H9 (cell line): ENCODE measurements at regions not wholly inside any gene's neighbourhood (a gene's known extent, or its start where the extent isn't known, plus 50 kb on each side); places are given as distances from the start of the nearest gene placed in this dataset.

Source experiments
- DNase-seq: peaks from one replicate; pipeline ENCODE4 v3.0.0-alpha.2; 2017
- H2AFZ ChIP-seq: one replicate; pipeline ENCODE4 v1.6.1; 2013; ENCODE audit warnings: mild to moderate bottlenecking, low read length, control low read depth, moderate library complexity
- H2AK5ac ChIP-seq: 2 replicates; pipeline ENCODE4 v1.6.1; 2013; ENCODE audit warnings: low read length, control low read depth, mixed read lengths; ENCODE audit not compliant: insufficient read length
- H2BK120ac ChIP-seq: one replicate; pipeline ENCODE4 v1.6.1; 2013; ENCODE audit warnings: low read depth, mild to moderate bottlenecking, low read length, control low read depth, inconsistent platforms; ENCODE audit not compliant: poor library complexity, severe bottlenecking
- H2BK12ac ChIP-seq: 2 replicates; pipeline ENCODE4 v1.6.1; 2013; ENCODE audit warnings: low read length, control low read depth, mixed read lengths, low read depth; ENCODE audit not compliant: insufficient read length
- H2BK15ac ChIP-seq: 2 replicates; pipeline ENCODE4 v1.6.1; 2013; ENCODE audit warnings: low read depth, low read length, control low read depth
- H2BK20ac ChIP-seq: one replicate; pipeline ENCODE4 v1.6.1; 2013; ENCODE audit warnings: low read depth, mild to moderate bottlenecking, low read length, control low read depth, inconsistent platforms; ENCODE audit not compliant: poor library complexity, severe bottlenecking
- H2BK5ac ChIP-seq: 2 replicates; pipeline ENCODE4 v1.6.1; 2013; ENCODE audit warnings: low read length, control low read depth, mixed read lengths; ENCODE audit not compliant: insufficient read length
- H3K14ac ChIP-seq: 2 replicates; pipeline ENCODE4 v1.6.1; 2013; ENCODE audit warnings: low read length, control low read depth; ENCODE audit not compliant: insufficient read depth
- H3K18ac ChIP-seq: 2 replicates; pipeline ENCODE4 v1.6.1; 2013; ENCODE audit warnings: low read depth, mild to moderate bottlenecking, mixed read lengths, low read length, control low read depth; ENCODE audit not compliant: insufficient read length
- H3K23ac ChIP-seq: 2 replicates; pipeline ENCODE4 v1.6.1; 2013; ENCODE audit warnings: low read length, control low read depth, mixed read lengths, low read depth; ENCODE audit not compliant: insufficient read length
- H3K23me2 ChIP-seq: 2 replicates; pipeline ENCODE4 v1.6.1; 2013; ENCODE audit warnings: low read depth, mild to moderate bottlenecking, mixed read lengths, low read length, control low read depth; ENCODE audit not compliant: insufficient read length, poor library complexity, severe bottlenecking
- H3K27ac ChIP-seq: 2 replicates; pipeline ENCODE4 v1.5.1; 2013; ENCODE audit warnings: low read length, control low read depth, mixed read lengths, low read depth; ENCODE audit not compliant: insufficient read length
- H3K27me3 ChIP-seq: 2 replicates; pipeline ENCODE4 v1.6.1; 2013; ENCODE audit warnings: low read length, control low read depth, inconsistent platforms; ENCODE audit not compliant: insufficient read depth
- H3K4ac ChIP-seq: 2 replicates; pipeline ENCODE4 v1.6.1; 2013; ENCODE audit warnings: low read depth, mild to moderate bottlenecking, control low read depth, inconsistent platforms, low read length, moderate library complexity
- H3K4me1 ChIP-seq: 2 replicates; pipeline ENCODE4 v1.6.1; 2013; ENCODE audit warnings: low read length, control low read depth, inconsistent platforms; ENCODE audit not compliant: insufficient read depth
- H3K4me2 ChIP-seq: 2 replicates; pipeline ENCODE4 v1.6.1; 2013; ENCODE audit warnings: low read length, control low read depth, mixed read lengths; ENCODE audit not compliant: insufficient read length, insufficient read depth
- H3K56ac ChIP-seq: 2 replicates; pipeline ENCODE4 v1.6.1; 2013; ENCODE audit warnings: low read depth, mild to moderate bottlenecking, mixed read lengths, low read length, control low read depth; ENCODE audit not compliant: insufficient read length
- H3K79me1 ChIP-seq: 2 replicates; pipeline ENCODE4 v1.6.1; 2013; ENCODE audit warnings: low read depth, mild to moderate bottlenecking, moderate library complexity, low read length, control low read depth, inconsistent platforms; ENCODE audit not compliant: insufficient read depth, poor library complexity, severe bottlenecking
- H3K79me2 ChIP-seq: 2 replicates; pipeline ENCODE4 v1.6.1; 2013; ENCODE audit warnings: low read length, control low read depth, inconsistent platforms; ENCODE audit not compliant: insufficient read depth
- H3K9ac ChIP-seq: 2 replicates; pipeline ENCODE4 v1.6.1; 2013; ENCODE audit warnings: low read length, control low read depth, mixed read lengths; ENCODE audit not compliant: insufficient read length; ENCODE audit errors: extremely low read depth
- H3K9me3 ChIP-seq: one replicate; pipeline ENCODE4 v1.6.1; 2013; ENCODE audit warnings: low read depth, low read length, inconsistent platforms; ENCODE audit not compliant: control insufficient read depth
- H3T11ph ChIP-seq: one replicate; pipeline ENCODE4 v1.6.1; 2013; ENCODE audit warnings: mild to moderate bottlenecking, low read length, control low read depth, inconsistent platforms
- H4K20me1 ChIP-seq: one replicate; pipeline ENCODE4 v1.6.1; 2013; ENCODE audit not compliant: control insufficient read depth, insufficient read length, insufficient read depth
- H4K5ac ChIP-seq: 2 replicates; pipeline ENCODE4 v1.6.1; 2013; ENCODE audit warnings: low read depth, mild to moderate bottlenecking, mixed read lengths, low read length, control low read depth; ENCODE audit not compliant: insufficient read length
- H4K8ac ChIP-seq: replicated peaks from 2 replicates; pipeline ENCODE4 v1.6.1; 2013; ENCODE audit warnings: low read length, control low read depth, mixed read lengths, low read depth; ENCODE audit not compliant: insufficient read length
- H4K91ac ChIP-seq: 2 replicates; pipeline ENCODE4 v1.6.1; 2013; ENCODE audit warnings: low read depth, mild to moderate bottlenecking, moderate library complexity, mixed read lengths, low read length, control low read depth; ENCODE audit not compliant: insufficient read length
- H3K27ac Mint-ChIP-seq, 3 experiments: 2 replicates in 2 of 3; 3 replicates in 1 of 3; pipeline ENCODE4 v1.8.0; 2020 to 2021; ENCODE audit warnings: mixed read lengths in 3 of 3, mild to moderate bottlenecking in 1 of 3, moderate library complexity in 1 of 3
- H3K27me3 Mint-ChIP-seq: 2 replicates; pipeline ENCODE4 v1.8.0; 2021; ENCODE audit warnings: low read depth, mild to moderate bottlenecking, moderate library complexity, mixed read lengths
- H3K36me3 Mint-ChIP-seq, 3 experiments: 2 replicates in 2 of 3; 3 replicates in 1 of 3; pipeline ENCODE4 v1.8.0; 2020 to 2021; ENCODE audit warnings: low read depth in 3 of 3, mixed read lengths in 3 of 3; ENCODE audit not compliant: insufficient read depth in 1 of 3
- H3K4me1 Mint-ChIP-seq, 2 experiments: 2 replicates each; pipeline ENCODE4 v1.8.0; 2020; ENCODE audit warnings: mixed read lengths in 2 of 2
- H3K4me3 Mint-ChIP-seq, 2 experiments: 2 replicates in 1 of 2; 3 replicates in 1 of 2; pipeline ENCODE4 v1.8.0; 2020 to 2021; ENCODE audit warnings: mild to moderate bottlenecking in 2 of 2, mixed read lengths in 2 of 2, moderate library complexity in 1 of 2
- H3K9me3 Mint-ChIP-seq, 2 experiments: 2 replicates in 1 of 2; 3 replicates in 1 of 2; pipeline ENCODE4 v1.8.0; 2020; ENCODE audit warnings: mild to moderate bottlenecking in 2 of 2, mixed read lengths in 2 of 2, moderate library complexity in 1 of 2
- WGBS: extraction: QIAGEN DNeasy Blood & Tissue Kit; methylation state at CpG from one replicate; pipeline ENCODE4 v1.1.7; 2013; ENCODE audit warnings: missing lambda C conversion rate, low lambda C conversion rate, mixed read lengths; ENCODE audit not compliant: insufficient read length; ENCODE audit errors: extremely low coverage; 5-methylcytosine and 5-hydroxymethylcytosine counted together
- TF ChIP-seq, protein P1 (sequence below): fragments of 200-600 bp; sonication (generic); conservative IDR thresholded peaks from 3 replicates; pipeline ENCODE4 v1.8.0; 2021; ENCODE audit warnings: antibody characterized with exemption, mild to moderate bottlenecking

DNA sequence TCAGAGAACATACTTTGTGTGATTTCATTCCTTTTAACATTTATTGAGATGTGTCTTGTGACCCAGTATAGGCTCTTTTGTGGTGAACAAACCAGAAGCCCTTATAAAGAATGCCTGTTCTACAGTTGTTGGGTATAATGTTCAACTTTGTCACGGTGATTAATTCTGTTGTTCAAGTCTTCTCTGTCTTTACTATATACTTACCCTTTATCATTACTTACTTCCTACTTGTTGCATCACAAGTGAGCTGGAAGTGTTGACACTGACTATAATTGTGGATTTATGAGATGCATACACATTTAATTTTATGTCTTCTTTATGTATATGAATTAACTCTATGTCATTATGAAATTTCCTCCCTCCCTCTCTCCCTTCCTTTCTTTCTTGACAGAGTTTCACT, 59.7 kb upstream of the TBL1XR1 start:
- Histone ChIP-seq H3K27me3 (no peaks in the 10 kb centered on the region), H3K23ac (no peak overlapping the region), H3K9ac (no peak overlapping the region), H3K27ac (no peak overlapping the region), H4K91ac (no peak overlapping the region), H3T11ph (no peak overlapping the region), H2BK15ac (no peak overlapping the region), H3K79me2 (no peaks in the 10 kb centered on the region), H3K23me2 (no peaks in the 10 kb centered on the region), H3K79me1 (no peaks in the 10 kb centered on the region), H3K18ac (no peak overlapping the region), H3K4me2 (no peak overlapping the region), H2AK5ac (no peak overlapping the region), H4K20me1 (no peaks in the 10 kb centered on the region), H2BK5ac (no peak overlapping the region), H3K4me1 (no peaks in the 10 kb centered on the region), H3K9me3 (no peaks in the 10 kb centered on the region), H2BK12ac (no peak overlapping the region), H3K14ac (no peak overlapping the region), H2BK20ac (no peak overlapping the region), H3K4ac (no peak overlapping the region), H4K5ac (no peak overlapping the region), H2AFZ (no peak overlapping the region), H2BK120ac (no peak overlapping the region), H4K8ac (no peak overlapping the region), H3K56ac (no peak overlapping the region)
- no peak for DNase-seq
- H3K27me3 Mint-ChIP-seq = no peaks in the 10 kb centered on the region
- H3K36me3 Mint-ChIP-seq = no peaks in the 10 kb centered on the region
- H3K4me1 Mint-ChIP-seq = no peaks in the 10 kb centered on the region
- no CpG with 5 or more reads among the region's 1 CpG for WGBS
- peak overlapping the region in 1 of 3 experiments; percentile 42; a peak in 1 of 7 replicates for H3K27ac Mint-ChIP-seq
- TF ChIP-seq, protein P1, sequence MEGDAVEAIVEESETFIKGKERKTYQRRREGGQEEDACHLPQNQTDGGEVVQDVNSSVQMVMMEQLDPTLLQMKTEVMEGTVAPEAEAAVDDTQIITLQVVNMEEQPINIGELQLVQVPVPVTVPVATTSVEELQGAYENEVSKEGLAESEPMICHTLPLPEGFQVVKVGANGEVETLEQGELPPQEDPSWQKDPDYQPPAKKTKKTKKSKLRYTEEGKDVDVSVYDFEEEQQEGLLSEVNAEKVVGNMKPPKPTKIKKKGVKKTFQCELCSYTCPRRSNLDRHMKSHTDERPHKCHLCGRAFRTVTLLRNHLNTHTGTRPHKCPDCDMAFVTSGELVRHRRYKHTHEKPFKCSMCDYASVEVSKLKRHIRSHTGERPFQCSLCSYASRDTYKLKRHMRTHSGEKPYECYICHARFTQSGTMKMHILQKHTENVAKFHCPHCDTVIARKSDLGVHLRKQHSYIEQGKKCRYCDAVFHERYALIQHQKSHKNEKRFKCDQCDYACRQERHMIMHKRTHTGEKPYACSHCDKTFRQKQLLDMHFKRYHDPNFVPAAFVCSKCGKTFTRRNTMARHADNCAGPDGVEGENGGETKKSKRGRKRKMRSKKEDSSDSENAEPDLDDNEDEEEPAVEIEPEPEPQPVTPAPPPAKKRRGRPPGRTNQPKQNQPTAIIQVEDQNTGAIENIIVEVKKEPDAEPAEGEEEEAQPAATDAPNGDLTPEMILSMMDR = no peak
- H3K4me3 Mint-ChIP-seq = no peak overlapping the region
- no peaks in the 10 kb centered on the region; a peak in 1 of 5 replicates for H3K9me3 Mint-ChIP-seq
